GM23248 (cell line): ENCODE measurements at regions not wholly inside any gene's neighbourhood (a gene's known extent, or its start where the extent isn't known, plus 50 kb on each side); places are given as distances from the start of the nearest gene placed in this dataset.

Experiments used
- DNase-seq: peaks from one replicate; pipeline ENCODE4 v3.0.0-alpha.2; 2015
- H2AFZ ChIP-seq: fragments of 200-600 bp; sonication (generic); 2 replicates; pipeline ENCODE4 v1.6.1; 2016; ENCODE audit warnings: antibody characterized with exemption
- H3F3A ChIP-seq: fragments of 200-600 bp; sonication (generic); 2 replicates; pipeline ENCODE4 v1.6.1; 2016; ENCODE audit warnings: mild to moderate bottlenecking, antibody characterized with exemption, mixed run types; ENCODE audit not compliant: insufficient read depth
- H3K27ac ChIP-seq: fragments of 200-600 bp; sonication (generic); 2 replicates; pipeline ENCODE4 v1.5.1; 2016; ENCODE audit warnings: mild to moderate bottlenecking
- H3K27me3 ChIP-seq: fragments of 200-600 bp; sonication (generic); replicated peaks from 2 replicates; pipeline ENCODE4 v1.6.1; 2016; ENCODE audit warnings: mild to moderate bottlenecking; ENCODE audit not compliant: insufficient read depth
- H3K36me3 ChIP-seq: fragments of 200-600 bp; sonication (generic); 2 replicates; pipeline ENCODE4 v1.6.1; 2016; ENCODE audit warnings: low read depth, mild to moderate bottlenecking
- H3K4me1 ChIP-seq: fragments of 200-600 bp; sonication (generic); 2 replicates; pipeline ENCODE4 v1.6.1; 2016; ENCODE audit warnings: mild to moderate bottlenecking; ENCODE audit not compliant: insufficient read depth
- H3K4me2 ChIP-seq: fragments of 200-600 bp; sonication (generic); one replicate; pipeline ENCODE4 v1.6.1; 2016; ENCODE audit warnings: mild to moderate bottlenecking; ENCODE audit not compliant: unreplicated experiment
- H3K4me3 ChIP-seq: fragments of 200-600 bp; sonication (generic); 2 replicates; pipeline ENCODE4 v1.5.1; 2016; ENCODE audit warnings: mild to moderate bottlenecking
- H3K79me2 ChIP-seq: fragments of 200-600 bp; sonication (generic); 2 replicates; pipeline ENCODE4 v1.6.1; 2016; ENCODE audit warnings: mild to moderate bottlenecking; ENCODE audit not compliant: insufficient read depth
- H3K9ac ChIP-seq: fragments of 200-600 bp; sonication (generic); 2 replicates; pipeline ENCODE4 v1.6.1; 2016; ENCODE audit warnings: mild to moderate bottlenecking
- H3K9me2 ChIP-seq: fragments of 200-600 bp; sonication (generic); 2 replicates; pipeline ENCODE4 v1.6.1; 2016; ENCODE audit warnings: mixed run types, mild to moderate bottlenecking, moderate library complexity; ENCODE audit not compliant: insufficient read depth
- H3K9me3 ChIP-seq: fragments of 200-600 bp; sonication (generic); one replicate; pipeline ENCODE4 v1.6.1; 2017; ENCODE audit warnings: low read depth
- H4K20me1 ChIP-seq: fragments of 200-600 bp; sonication (generic); 2 replicates; pipeline ENCODE4 v1.6.0; 2016; ENCODE audit not compliant: insufficient read depth
- EZH2 ChIP-seq: fragments of 200-600 bp; sonication (generic); IDR thresholded peaks from 2 replicates; pipeline ENCODE4 v1.6.1; 2018; ENCODE audit warnings: antibody characterized with exemption, mild to moderate bottlenecking; ENCODE audit not compliant: insufficient read depth, poor library complexity, severe bottlenecking
- EZH2phosphoT487 ChIP-seq: fragments of 200-600 bp; sonication (generic); IDR thresholded peaks from 2 replicates; pipeline ENCODE4 v1.6.1; 2018; ENCODE audit warnings: antibody characterized with exemption, moderate library complexity, mild to moderate bottlenecking, low read depth; ENCODE audit not compliant: insufficient read depth
- WGBS, 2 experiments: methylation state at CpG; one replicate each; pipeline ENCODE4 v1.1.6; 2015 to 2017; ENCODE audit warnings: low lambda C conversion rate in 2 of 2, low coverage in 1 of 2; ENCODE audit errors: missing lambda C conversion rate in 2 of 2; 5-methylcytosine and 5-hydroxymethylcytosine counted together
- in situ Hi-C: fragments of 300-500 bp; cut with MboI; formaldehyde crosslinking; loops from 2 replicates; pipeline ENCODE4 v1.15.0; 2020

- Histone ChIP-seq H3K27me3 (no peaks in the 10 kb centered on the region), H3K4me2 (no peak overlapping the region), H3K4me1 (no peaks in the 10 kb centered on the region), H3K36me3 (no peaks in the 10 kb centered on the region), H3K9me2 (no peaks in the 10 kb centered on the region; the same call in 1 of the 2 replicates), H3K4me3 (no peak overlapping the region), H3K27ac (no peak overlapping the region), H3F3A (no peaks in the 10 kb centered on the region), H4K20me1 (no peaks in the 10 kb centered on the region), H3K9ac (no peak overlapping the region), H3K79me2 (no peaks in the 10 kb centered on the region), H3K9me3 (no peaks in the 10 kb centered on the region), H2AFZ (no peak overlapping the region)
- in situ Hi-C loops, result no loop called here
- WGBS, 2 experiments, result 97% methylated on average over 2 of the region's 2 CpGs
- TF ChIP-seq EZH2, result no peak
- TF ChIP-seq EZH2phosphoT487, result no peak
- DNase-seq, result no peak
Measured at GRCh38 chr3:155013427-155013826, 66.7 kb upstream of the MME start.

- TF ChIP-seq EZH2 (no peak), EZH2phosphoT487 (no peak)
- 93 to 96% methylated on average over 4 of the region's 4 CpGs for WGBS, 2 experiments
- no peaks in the 10 kb centered on the region for H3F3A ChIP-seq
- H3K4me3 ChIP-seq, result no peak overlapping the region
- no peak overlapping the region for H2AFZ ChIP-seq
- H3K4me2 ChIP-seq, result no peak overlapping the region
- no peaks in the 10 kb centered on the region for H3K27me3 ChIP-seq
- H3K27ac ChIP-seq, result no peak overlapping the region
- H3K9me3 ChIP-seq, result no peaks in the 10 kb centered on the region
- no peak overlapping the region for H3K9ac ChIP-seq
- no peaks in the 10 kb centered on the region; the same call in 1 of the 2 replicates for H3K9me2 ChIP-seq
- no peaks in the 10 kb centered on the region for H4K20me1 ChIP-seq
- H3K4me1 ChIP-seq, result no peaks in the 10 kb centered on the region
- no peaks in the 10 kb centered on the region for H3K79me2 ChIP-seq
- H3K36me3 ChIP-seq, result no peaks in the 10 kb centered on the region
- DNase-seq, result no peak
- in situ Hi-C loops, result no loop called here
Measured at GRCh38 chr3:155012584-155012983, 67.5 kb upstream of the MME start.

DNA sequence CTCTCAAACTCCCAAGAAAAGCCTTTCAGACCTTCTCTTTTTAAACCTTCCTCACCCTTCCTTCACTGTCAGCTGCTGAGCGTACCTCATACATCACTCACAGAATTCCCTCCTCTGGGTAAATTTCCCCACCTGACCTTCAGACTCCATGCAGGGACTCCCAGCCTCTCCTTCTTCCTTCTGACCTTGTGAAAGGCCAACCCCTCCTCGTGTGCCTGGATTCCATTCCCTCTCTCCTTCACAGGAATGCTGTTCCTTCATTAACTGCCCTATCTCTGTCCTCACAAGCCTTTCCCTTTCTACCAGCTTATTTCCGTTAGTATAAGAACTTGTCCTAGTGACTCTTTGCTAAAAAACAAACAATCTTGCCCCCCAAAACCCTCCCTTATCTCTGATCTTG, 69.7 kb upstream of the MME start:
- Histone ChIP-seq H3K9ac (no peak overlapping the region), H2AFZ (no peak overlapping the region; the same call in 1 of the 2 replicates), H3K79me2 (no peaks in the 10 kb centered on the region), H3K27ac (no peak overlapping the region), H4K20me1 (no peaks in the 10 kb centered on the region), H3K4me3 (no peak overlapping the region), H3K27me3 (no peaks in the 10 kb centered on the region), H3K4me1 (no peaks in the 10 kb centered on the region), H3K9me3 (no peaks in the 10 kb centered on the region), H3K9me2 (no peaks in the 10 kb centered on the region), H3K4me2 (no peak overlapping the region), H3F3A (no peaks in the 10 kb centered on the region), H3K36me3 (no peaks in the 10 kb centered on the region)
- 82 to 92% methylated on average over 3 of the region's 3 CpGs for WGBS, 2 experiments
- in situ Hi-C loops, result no loop called here
- no peak for TF ChIP-seq EZH2phosphoT487
- no peak for TF ChIP-seq EZH2
- no peak for DNase-seq

DNA sequence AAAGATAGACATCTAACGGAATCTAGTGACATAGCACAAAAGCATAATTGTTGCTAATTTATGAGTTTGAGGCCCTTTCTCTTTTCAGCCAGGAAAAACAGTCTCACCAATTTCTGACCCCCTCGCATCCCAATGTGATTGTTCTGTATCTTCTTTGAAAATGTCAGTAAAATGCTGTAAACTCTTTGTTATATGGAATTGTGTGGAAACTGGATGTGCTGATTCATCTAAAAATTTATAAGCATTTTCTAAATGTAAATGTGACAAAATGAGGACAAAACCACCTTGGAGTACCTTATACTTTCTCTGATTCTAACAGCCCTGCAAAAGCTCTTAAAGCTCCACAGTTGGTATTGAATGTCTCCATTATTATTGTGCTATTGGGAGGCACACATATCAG, 70.9 kb upstream of the MME start:
- no peaks in the 10 kb centered on the region for H4K20me1 ChIP-seq
- H3K9me2 ChIP-seq, result no peaks in the 10 kb centered on the region
- no peak overlapping the region for H3K9ac ChIP-seq
- no peak overlapping the region for H2AFZ ChIP-seq
- H3K27ac ChIP-seq, result no peak overlapping the region
- H3K9me3 ChIP-seq, result no peaks in the 10 kb centered on the region
- in situ Hi-C loops, result no loop called here
- H3K4me2 ChIP-seq, result no peak overlapping the region
- no peaks in the 10 kb centered on the region for H3K79me2 ChIP-seq
- WGBS, 2 experiments, result 95 to 96% methylated on average over 2 of the region's 2 CpGs
- no peak for DNase-seq
- H3K36me3 ChIP-seq, result no peaks in the 10 kb centered on the region
- H3K27me3 ChIP-seq, result no peaks in the 10 kb centered on the region
- H3K4me3 ChIP-seq, result no peak overlapping the region
- TF ChIP-seq EZH2 (no peak), EZH2phosphoT487 (no peak)
- H3K4me1 ChIP-seq, result no peaks in the 10 kb centered on the region
- H3F3A ChIP-seq, result no peaks in the 10 kb centered on the region

DNA sequence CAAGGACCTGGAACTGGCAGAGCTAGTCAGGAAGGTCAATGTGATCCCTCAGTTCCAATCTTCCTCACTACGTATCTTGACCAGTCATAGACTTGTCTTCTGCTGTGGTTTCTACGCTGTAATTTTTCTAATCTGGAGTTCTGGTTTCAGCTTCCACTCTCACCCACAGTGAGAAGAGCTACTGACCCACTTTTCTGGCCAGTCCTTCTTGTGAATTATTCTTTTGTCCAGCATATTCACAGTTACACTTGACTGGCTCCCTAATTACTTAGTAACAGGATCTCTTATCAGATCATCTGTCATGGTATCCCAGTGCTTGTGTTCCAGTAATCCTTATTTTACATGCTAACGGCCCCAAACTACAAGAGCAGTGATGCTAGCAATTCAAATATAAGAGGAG, 72.4 kb upstream of the MME start:
- Histone ChIP-seq H3F3A (no peaks in the 10 kb centered on the region), H3K9me2 (no peaks in the 10 kb centered on the region), H3K9ac (no peak overlapping the region), H2AFZ (no peak overlapping the region), H3K4me3 (no peak overlapping the region), H3K27ac (no peak overlapping the region), H3K79me2 (no peaks in the 10 kb centered on the region), H3K27me3 (no peaks in the 10 kb centered on the region), H3K4me1 (no peaks in the 10 kb centered on the region), H3K36me3 (no peaks in the 10 kb centered on the region), H4K20me1 (no peaks in the 10 kb centered on the region), H3K4me2 (no peak overlapping the region), H3K9me3 (no peaks in the 10 kb centered on the region)
- TF ChIP-seq EZH2, result no peak
- no peak for TF ChIP-seq EZH2phosphoT487
- in situ Hi-C loops, result no loop called here
- WGBS, 2 experiments, result 80 to 87% methylated on average over 3 of the region's 3 CpGs
- DNase-seq, result no peak
